ENCODE measurements at regions not wholly inside any gene's neighbourhood (a gene's known extent, or its start where the extent isn't known, plus 50 kb on each side); places are given as distances from the start of the nearest gene placed in this dataset.

DNA sequence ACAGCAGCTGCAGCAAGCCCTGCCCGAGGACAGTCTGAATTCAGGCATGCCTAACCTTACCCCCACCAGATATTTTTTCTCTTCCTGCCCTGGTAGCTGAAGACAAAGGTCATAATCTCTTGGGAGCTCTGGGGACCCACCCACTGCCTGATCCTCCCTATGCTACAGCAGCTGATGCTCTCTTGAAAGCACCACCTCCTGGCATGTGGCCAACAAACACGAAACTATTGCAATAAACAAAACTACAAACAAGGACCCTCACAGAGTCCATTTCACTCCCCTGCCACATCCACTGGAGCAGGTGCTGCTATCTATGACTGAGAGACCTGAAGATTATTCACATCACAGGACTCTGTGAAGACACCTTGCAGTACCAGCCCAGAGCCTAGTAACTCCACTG lies 238.5 kb upstream of the HS3ST5 start:
- Histone ChIP-seq H3K79me2 (ENCODE audit: insufficient read depth, low read length) (no peaks in the 10 kb centered on the region), H4K20me1 (ENCODE audit: insufficient read depth) (no peaks in the 10 kb centered on the region), H3K4me2 (ENCODE audit: low read length) (no peak overlapping the region), H3K27ac (ENCODE audit: low read depth, low read length) (no peak overlapping the region), H3K36me3 (ENCODE audit: control insufficient read depth in 1 of 2, insufficient read depth in 2 of 2, low read length in 2 of 2) (no peaks in the 10 kb centered on the region), H3K27me3 (ENCODE audit: insufficient read depth, low read length) (peaks cover 4% of the 10 kb centered on the region; the same call in 1 of the 2 replicates), H3K4me1 (ENCODE audit: control insufficient read depth in 1 of 2, insufficient read depth in 2 of 2, low read length in 2 of 2) (no peaks in the 10 kb centered on the region), H3K9ac (ENCODE audit: low read length) (no peak overlapping the region), H2AFZ (ENCODE audit: low read depth, low read length, poor library complexity, severe bottlenecking) (no peak overlapping the region), H3K4me3 (replicated peaks in 1 of 2; ENCODE audit: low read depth in 1 of 2, low read length in 2 of 2) (no peak overlapping the region), H3K9me3 (ENCODE audit: control insufficient read depth in 1 of 2, insufficient read depth in 1 of 2, low read depth in 1 of 2, low read length in 2 of 2) (no peaks in the 10 kb centered on the region), H3K9me2 (ENCODE audit: insufficient read depth) (no peaks in the 10 kb centered on the region)
- RAD21 ChIA-PET (ENCODE audit: low non-redundant PET in 1 of 2, low total read pairs in 2 of 2, uncharacterized antibody in 2 of 2, unreplicated experiment in 2 of 2): no interaction called here
- CTCF ChIA-PET: no interaction called here
- BruUV-seq (replicated peaks): no TSS peak
- no peak for TF ChIP-seq SRF (IDR thresholded peaks at IDR 0.05; ENCODE audit: low read depth)
- TF ChIP-seq EZH2phosphoT487 (IDR thresholded peaks at IDR 0.05; ENCODE audit: borderline replicate concordance): no peak
- no peak for TF ChIP-seq YY1 (IDR thresholded peaks at IDR 0.05; ENCODE audit: extremely low read depth, insufficient replicate concordance, low read depth, low read length)
- no peak for TF ChIP-seq ZNF274 (IDR thresholded peaks at IDR 0.05; ENCODE audit: low read depth, low read length)
- no peak for TF ChIP-seq RAD21 (IDR thresholded peaks at IDR 0.05; ENCODE audit: low read depth)
- TF ChIP-seq JUND (IDR thresholded peaks at IDR 0.05): no peak
- TF ChIP-seq TCF7L2 (IDR thresholded peaks at IDR 0.05; ENCODE audit: borderline replicate concordance, extremely low read depth, insufficient read depth, insufficient read length): no peak
- TF ChIP-seq CEBPB (IDR thresholded peaks at IDR 0.05; ENCODE audit: low read depth): no peak
- TF ChIP-seq SP1 (IDR thresholded peaks at IDR 0.05; ENCODE audit: low read depth): no peak
- no peak for TF ChIP-seq SIN3A (IDR thresholded peaks at IDR 0.05; ENCODE audit: low read depth)
- no peak for TF ChIP-seq EZH2 (IDR thresholded peaks at IDR 0.05)
- TF ChIP-seq ATF3 (IDR thresholded peaks at IDR 0.05): no peak
- no peak for TF ChIP-seq EGR1 (IDR thresholded peaks at IDR 0.05; ENCODE audit: low read depth)
- no peak for TF ChIP-seq ELF1 (IDR thresholded peaks at IDR 0.05; ENCODE audit: borderline replicate concordance, low read depth)
- no peak for TF ChIP-seq POLR2A (IDR thresholded peaks at IDR 0.05; ENCODE audit: borderline replicate concordance, extremely low read depth, insufficient read depth, insufficient read length)
- no peak for TF ChIP-seq CBX3 (IDR thresholded peaks at IDR 0.05; ENCODE audit: low read depth)
- TF ChIP-seq, protein P1, sequence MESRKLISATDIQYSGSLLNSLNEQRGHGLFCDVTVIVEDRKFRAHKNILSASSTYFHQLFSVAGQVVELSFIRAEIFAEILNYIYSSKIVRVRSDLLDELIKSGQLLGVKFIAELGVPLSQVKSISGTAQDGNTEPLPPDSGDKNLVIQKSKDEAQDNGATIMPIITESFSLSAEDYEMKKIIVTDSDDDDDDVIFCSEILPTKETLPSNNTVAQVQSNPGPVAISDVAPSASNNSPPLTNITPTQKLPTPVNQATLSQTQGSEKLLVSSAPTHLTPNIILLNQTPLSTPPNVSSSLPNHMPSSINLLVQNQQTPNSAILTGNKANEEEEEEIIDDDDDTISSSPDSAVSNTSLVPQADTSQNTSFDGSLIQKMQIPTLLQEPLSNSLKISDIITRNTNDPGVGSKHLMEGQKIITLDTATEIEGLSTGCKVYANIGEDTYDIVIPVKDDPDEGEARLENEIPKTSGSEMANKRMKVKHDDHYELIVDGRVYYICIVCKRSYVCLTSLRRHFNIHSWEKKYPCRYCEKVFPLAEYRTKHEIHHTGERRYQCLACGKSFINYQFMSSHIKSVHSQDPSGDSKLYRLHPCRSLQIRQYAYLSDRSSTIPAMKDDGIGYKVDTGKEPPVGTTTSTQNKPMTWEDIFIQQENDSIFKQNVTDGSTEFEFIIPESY (IDR thresholded peaks at IDR 0.05; ENCODE audit: extremely low read depth, insufficient replicate concordance, low read length): no peak
- POLR2A ChIA-PET: no interaction called here
- intact Hi-C loops (cut with micrococcal nuclease): no loop called here
- ATAC-seq (no peak), DNase-seq (ENCODE audit: low read depth, low spot score) (no peak)
